GM20000 (cell line): ENCODE measurements at regions not wholly inside any gene's neighbourhood (a gene's known extent, or its start where the extent isn't known, plus 50 kb on each side); places are given as distances from the start of the nearest gene placed in this dataset.

Source experiments
- DNase-seq: peaks from one replicate; pipeline ENCODE4 v3.0.0; 2012; ENCODE audit warnings: low spot score
- TF ChIP-seq, protein P1 (sequence below): IDR thresholded peaks from 2 replicates; pipeline ENCODE4 v1.5.1; 2012; ENCODE audit warnings: mild to moderate bottlenecking, control low read depth; ENCODE audit errors: extremely low read depth, missing control alignments

DNA sequence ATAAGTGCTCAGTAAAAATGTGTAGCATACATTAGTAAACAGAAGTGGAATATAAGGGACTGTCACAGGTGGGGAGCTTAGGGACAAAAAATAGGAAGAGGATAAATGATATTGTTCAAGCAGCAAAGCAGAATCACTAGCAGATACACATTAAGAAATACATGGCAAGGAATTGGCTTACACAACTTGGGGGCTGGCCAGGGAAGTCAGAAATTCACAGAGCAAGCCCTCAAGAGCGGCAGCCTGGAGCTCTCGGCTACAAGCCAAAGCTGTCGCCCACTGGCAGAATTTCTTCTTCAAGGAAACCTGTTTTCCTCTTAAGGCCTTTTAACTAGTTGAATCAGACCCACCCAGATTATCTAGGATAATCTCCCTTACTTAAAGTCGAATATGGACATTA, 73.0 kb upstream of the SMIM23 start:
- TF ChIP-seq, protein P1, sequence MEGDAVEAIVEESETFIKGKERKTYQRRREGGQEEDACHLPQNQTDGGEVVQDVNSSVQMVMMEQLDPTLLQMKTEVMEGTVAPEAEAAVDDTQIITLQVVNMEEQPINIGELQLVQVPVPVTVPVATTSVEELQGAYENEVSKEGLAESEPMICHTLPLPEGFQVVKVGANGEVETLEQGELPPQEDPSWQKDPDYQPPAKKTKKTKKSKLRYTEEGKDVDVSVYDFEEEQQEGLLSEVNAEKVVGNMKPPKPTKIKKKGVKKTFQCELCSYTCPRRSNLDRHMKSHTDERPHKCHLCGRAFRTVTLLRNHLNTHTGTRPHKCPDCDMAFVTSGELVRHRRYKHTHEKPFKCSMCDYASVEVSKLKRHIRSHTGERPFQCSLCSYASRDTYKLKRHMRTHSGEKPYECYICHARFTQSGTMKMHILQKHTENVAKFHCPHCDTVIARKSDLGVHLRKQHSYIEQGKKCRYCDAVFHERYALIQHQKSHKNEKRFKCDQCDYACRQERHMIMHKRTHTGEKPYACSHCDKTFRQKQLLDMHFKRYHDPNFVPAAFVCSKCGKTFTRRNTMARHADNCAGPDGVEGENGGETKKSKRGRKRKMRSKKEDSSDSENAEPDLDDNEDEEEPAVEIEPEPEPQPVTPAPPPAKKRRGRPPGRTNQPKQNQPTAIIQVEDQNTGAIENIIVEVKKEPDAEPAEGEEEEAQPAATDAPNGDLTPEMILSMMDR, result no peak
- no peak for DNase-seq

GRCh38 chr5:171713152-171713551, 72.5 kb upstream of the SMIM23 start:
- TF ChIP-seq, protein P1, result no peak

GRCh38 chr5:171714261-171714660, 71.4 kb upstream of the SMIM23 start:
- DNase-seq, result no peak
- TF ChIP-seq, protein P1, result no peak

More at GRCh38 chr5:171713152-171713551, 72.5 kb upstream of the SMIM23 start:
- no peak for DNase-seq

- no peak for DNase-seq
- TF ChIP-seq, protein P1, result no peak
Observed at GRCh38 chr5:171714851-171715250, 70.8 kb upstream of the SMIM23 start.

DNA sequence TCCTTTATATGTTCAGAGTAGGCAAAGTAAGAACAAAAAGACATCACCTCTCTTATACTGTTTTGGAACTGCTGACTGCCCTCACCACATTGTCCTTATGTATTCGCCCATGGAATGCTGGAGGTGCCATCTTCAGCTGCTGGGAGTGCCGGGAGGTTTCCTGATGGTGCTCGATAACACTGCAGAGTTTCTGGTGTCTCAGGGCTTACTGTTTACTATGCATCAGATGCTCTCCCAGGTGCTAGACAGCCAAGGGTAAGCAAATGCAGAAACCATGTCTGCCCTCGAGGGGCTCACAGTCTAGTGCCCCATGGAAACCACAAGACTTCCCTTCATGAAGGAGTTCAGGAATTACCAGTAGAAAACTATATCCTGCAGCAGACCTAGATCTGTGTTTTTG, 70.1 kb upstream of the SMIM23 start:
- DNase-seq, result no peak
- TF ChIP-seq, protein P1, result no peak

DNA sequence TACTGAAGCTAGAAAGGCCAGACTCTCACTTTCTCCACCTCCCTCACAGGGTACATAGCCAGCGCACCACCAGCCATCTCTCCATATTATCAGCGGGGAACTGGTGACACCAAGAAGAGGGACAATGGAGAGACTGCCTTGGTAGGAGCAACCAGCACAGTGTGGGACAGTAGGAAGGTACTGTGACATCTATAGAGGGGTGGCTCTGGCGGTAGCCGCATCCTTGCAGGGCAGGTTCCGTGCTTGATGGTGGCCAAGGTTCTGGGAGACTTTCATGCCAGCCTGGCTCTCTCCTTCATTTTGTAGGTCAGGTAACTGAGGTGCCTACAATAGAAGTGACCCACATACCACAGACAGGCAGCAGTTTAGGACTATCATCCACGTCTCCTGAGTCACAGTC, 65.5 kb upstream of the SMIM23 start:
- TF ChIP-seq, protein P1, result no peak
- DNase-seq, result no peak

GRCh38 chr5:171721464-171721863, 64.2 kb upstream of the SMIM23 start:
- DNase-seq, result no peak

More at GRCh38 chr5:171721464-171721863, 64.2 kb upstream of the SMIM23 start:
- TF ChIP-seq, protein P1, result no peak
